ENCODE measurements at regions not wholly inside any gene's neighbourhood (a gene's known extent, or its start where the extent isn't known, plus 50 kb on each side); places are given as distances from the start of the nearest gene placed in this dataset.

- no peak for DNase-seq (ENCODE audit: extremely low spot score in 2 of 2)
- H3K27me3 ChIP-seq, result no peaks in the 10 kb centered on the region
- TF ChIP-seq POLR2A (IDR thresholded peaks at IDR 0.05), result no peak
- TF ChIP-seq CTCF (IDR thresholded peaks at IDR 0.05), result no peak
- no peak for TF ChIP-seq POLR2AphosphoS5 (IDR thresholded peaks at IDR 0.05; ENCODE audit: insufficient read depth in 1 of 2, low read depth in 1 of 2)
- H3K9me3 ChIP-seq, result no peaks in the 10 kb centered on the region
- intact Hi-C loops (cut with DNase I), result no loop called here
- H3K4me3 ChIP-seq, result no peak overlapping the region
- peaks cover 9% of the 10 kb centered on the region for H3K4me1 ChIP-seq
- H3K27ac ChIP-seq, result no peak overlapping the region
- no peaks in the 10 kb centered on the region for H3K36me3 ChIP-seq
Measured at GRCh38 chr7:152528612-152529011, 92.8 kb upstream of the KMT2C start.

GRCh38 chr7:152527610-152528032, 91.8 kb upstream of the KMT2C start:
- Histone ChIP-seq H3K4me1 (peaks cover 12% of the 10 kb centered on the region), H3K9me3 (no peaks in the 10 kb centered on the region), H3K27ac (no peak overlapping the region), H3K27me3 (no peaks in the 10 kb centered on the region), H3K36me3 (no peaks in the 10 kb centered on the region), H3K4me3 (no peak overlapping the region)
- no peak for TF ChIP-seq CTCF (IDR thresholded peaks at IDR 0.05)
- TF ChIP-seq POLR2A (IDR thresholded peaks at IDR 0.05), result no peak
- no peak for TF ChIP-seq POLR2AphosphoS5 (IDR thresholded peaks at IDR 0.05; ENCODE audit: insufficient read depth in 1 of 2, low read depth in 1 of 2)
- DNase-seq (ENCODE audit: extremely low spot score in 2 of 2), result no peak
- intact Hi-C loops (cut with DNase I), result no loop called here

GRCh38 chr7:152523916-152524315, 88.1 kb upstream of the KMT2C start:
- Histone ChIP-seq H3K36me3 (no peaks in the 10 kb centered on the region), H3K27ac (no peak overlapping the region), H3K4me3 (no peak overlapping the region), H3K27me3 (no peaks in the 10 kb centered on the region), H3K9me3 (peaks cover 6% of the 10 kb centered on the region), H3K4me1 (peaks cover 23% of the 10 kb centered on the region)
- TF ChIP-seq POLR2AphosphoS5 (IDR thresholded peaks at IDR 0.05; ENCODE audit: insufficient read depth in 1 of 2, low read depth in 1 of 2), result no peak
- no peak for TF ChIP-seq CTCF (IDR thresholded peaks at IDR 0.05)
- no peak for TF ChIP-seq POLR2A (IDR thresholded peaks at IDR 0.05)
- DNase-seq (ENCODE audit: extremely low spot score in 2 of 2), result no peak
- intact Hi-C loops (cut with DNase I), result no loop called here

GRCh38 chr7:152522571-152523067, 86.8 kb upstream of the KMT2C start:
- Histone ChIP-seq H3K27ac (no peak overlapping the region), H3K9me3 (peaks cover 6% of the 10 kb centered on the region), H3K4me1 (peaks cover 19% of the 10 kb centered on the region), H3K4me3 (peak overlapping the region; percentile 13 to 30), H3K36me3 (no peaks in the 10 kb centered on the region), H3K27me3 (no peaks in the 10 kb centered on the region)
- TF ChIP-seq POLR2A (IDR thresholded peaks at IDR 0.05) (no peak), CTCF (IDR thresholded peaks at IDR 0.05) (no peak), POLR2AphosphoS5 (IDR thresholded peaks at IDR 0.05; ENCODE audit: insufficient read depth in 1 of 2, low read depth in 1 of 2) (no peak)
- intact Hi-C loops (cut with DNase I), result no loop called here
- no peak for DNase-seq (ENCODE audit: extremely low spot score in 2 of 2)

- intact Hi-C loops (cut with DNase I), result no loop called here
Measured at GRCh38 chr7:152521420-152522337, 85.9 kb upstream of the KMT2C start.

More at GRCh38 chr7:152521420-152522337, 85.9 kb upstream of the KMT2C start:
- Histone ChIP-seq H3K9me3 (peaks cover 6% of the 10 kb centered on the region), H3K36me3 (no peaks in the 10 kb centered on the region), H3K4me3 (no peak overlapping the region), H3K27ac (no peak overlapping the region), H3K27me3 (no peaks in the 10 kb centered on the region), H3K4me1 (peaks cover 13% of the 10 kb centered on the region)
- TF ChIP-seq POLR2AphosphoS5 (IDR thresholded peaks at IDR 0.05; ENCODE audit: insufficient read depth in 1 of 2, low read depth in 1 of 2) (no peak), CTCF (IDR thresholded peaks at IDR 0.05) (no peak), POLR2A (IDR thresholded peaks at IDR 0.05) (no peak)
- DNase-seq (ENCODE audit: extremely low spot score in 2 of 2), result no peak
